ENCODE measurements at regions not wholly inside any gene's neighbourhood (a gene's known extent, or its start where the extent isn't known, plus 50 kb on each side); places are given as distances from the start of the nearest gene placed in this dataset.

DNA sequence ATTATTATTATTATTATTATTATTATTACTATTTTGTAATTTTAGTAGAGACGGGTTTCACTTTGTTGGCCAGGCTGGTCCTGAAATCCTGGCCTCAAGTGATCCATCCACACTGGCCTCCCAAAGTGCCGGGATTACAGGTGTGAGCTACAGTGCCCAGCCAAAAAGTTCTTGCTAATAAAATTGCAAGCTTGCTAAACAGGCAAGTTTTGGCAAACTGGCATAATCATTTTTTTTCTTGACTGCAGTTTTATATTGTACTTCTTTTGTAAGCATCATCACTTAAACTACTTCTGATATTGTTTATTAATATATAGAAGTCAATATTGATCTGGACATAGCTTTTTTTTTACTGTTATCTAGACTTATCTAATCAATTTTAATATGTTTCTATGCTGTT is 536.4 kb downstream of the LRFN5 start:
- DNase-seq = no peak

DNA sequence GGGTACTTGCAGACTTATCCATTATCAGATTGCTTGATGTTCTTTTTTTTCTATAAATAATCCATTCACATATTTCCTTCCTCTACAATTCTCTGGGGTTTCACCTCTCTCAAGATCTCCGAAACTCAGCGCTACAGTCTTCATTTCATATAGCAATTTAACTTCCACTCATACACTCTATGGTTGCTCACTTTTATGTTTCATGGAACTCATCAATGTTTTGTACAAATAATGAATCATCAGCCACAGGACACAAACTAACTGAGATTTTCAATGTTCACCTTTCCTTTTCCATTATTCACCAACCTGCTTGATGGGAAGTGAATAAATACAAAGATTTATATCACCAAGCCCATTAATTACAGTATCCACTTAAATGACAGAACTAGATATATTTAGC is 534.7 kb downstream of the LRFN5 start:
- DNase-seq = no peak

GRCh38 chr14:42140831-42141279 is 534.2 kb downstream of the LRFN5 start:
- DNase-seq = no peak

GRCh38 chr14:42140001-42140400 is 533.3 kb downstream of the LRFN5 start:
- no peak for DNase-seq

GRCh38 chr14:42138406-42138805 is 531.7 kb downstream of the LRFN5 start:
- DNase-seq = no peak

GRCh38 chr14:42130815-42131214 is 524.1 kb downstream of the LRFN5 start:
- DNase-seq = no peak

DNA sequence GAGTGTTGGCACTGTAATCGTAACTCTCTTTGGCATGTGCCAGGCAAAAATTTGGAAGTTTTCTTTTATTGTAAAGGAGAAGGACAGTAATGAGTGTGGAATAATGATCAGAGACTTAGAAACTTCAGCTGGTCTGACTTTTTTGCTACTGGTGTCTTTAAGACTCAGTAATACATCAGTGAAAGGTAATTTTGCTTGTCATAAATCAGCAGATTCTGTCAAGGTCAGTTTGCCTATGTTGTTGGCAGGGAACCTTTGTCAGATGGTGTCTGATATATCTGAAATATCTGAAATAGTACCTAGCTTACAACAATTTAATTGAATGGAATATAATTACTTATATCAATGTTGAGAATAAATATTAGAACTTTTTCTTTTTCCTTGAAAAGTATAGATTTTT is 516.9 kb downstream of the LRFN5 start:
- no peak for DNase-seq

DNA sequence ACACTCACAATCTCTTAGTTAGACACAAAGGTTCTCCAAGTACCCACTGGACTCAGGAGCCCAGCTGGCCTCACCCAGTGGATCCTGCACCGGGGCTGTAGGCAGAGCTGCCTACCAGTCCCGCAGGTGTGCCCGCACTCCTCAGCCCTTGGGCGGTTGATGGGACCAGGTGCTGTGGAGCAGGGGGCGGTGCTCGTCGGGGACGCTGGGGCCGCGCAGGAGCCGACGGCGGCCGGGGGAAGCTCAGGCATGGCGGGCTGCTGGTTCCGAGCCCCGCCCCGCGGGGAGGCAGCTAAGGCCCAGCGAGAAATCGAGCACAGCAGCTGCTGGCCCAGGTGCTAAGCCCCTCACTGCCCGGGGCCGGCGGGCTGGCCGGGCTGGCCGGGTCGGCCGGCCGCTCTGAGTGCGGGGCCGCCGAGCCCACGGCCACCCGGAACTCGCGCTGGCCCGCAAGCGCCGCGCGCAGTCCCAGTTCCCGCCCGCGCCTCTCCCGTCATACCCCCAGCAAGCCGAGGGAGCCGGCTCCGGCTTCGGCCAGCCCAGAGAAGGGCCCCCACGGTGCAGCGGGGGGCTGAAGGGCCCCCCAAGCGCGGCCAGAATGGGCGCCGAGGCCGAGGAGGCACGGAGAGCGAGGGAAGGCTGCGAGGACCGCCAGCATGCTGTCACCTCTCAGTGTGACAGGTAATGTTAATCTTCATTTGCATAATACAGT is 506.8 kb downstream of the LRFN5 start:
- DNase-seq = no peak

DNA sequence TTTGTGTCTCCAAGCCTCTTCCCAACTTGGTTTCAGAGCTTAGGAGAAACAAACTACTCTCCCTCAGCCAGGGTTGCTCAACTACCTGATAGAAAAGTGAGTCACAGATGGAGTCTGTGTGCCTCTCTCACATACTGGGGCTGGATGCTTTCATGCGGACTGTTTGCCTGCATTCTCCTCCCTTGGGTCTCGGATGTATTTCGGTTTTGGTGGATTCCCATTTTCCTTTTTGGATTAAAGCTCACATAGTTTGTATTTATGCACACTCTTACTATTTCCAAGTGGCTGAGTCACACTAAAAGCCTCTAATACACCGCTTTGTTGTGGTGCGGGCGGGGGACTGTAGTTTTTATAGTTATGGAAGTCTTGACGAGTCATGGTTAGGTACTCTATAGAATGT is 505.4 kb downstream of the LRFN5 start:
- no peak for DNase-seq

DNA sequence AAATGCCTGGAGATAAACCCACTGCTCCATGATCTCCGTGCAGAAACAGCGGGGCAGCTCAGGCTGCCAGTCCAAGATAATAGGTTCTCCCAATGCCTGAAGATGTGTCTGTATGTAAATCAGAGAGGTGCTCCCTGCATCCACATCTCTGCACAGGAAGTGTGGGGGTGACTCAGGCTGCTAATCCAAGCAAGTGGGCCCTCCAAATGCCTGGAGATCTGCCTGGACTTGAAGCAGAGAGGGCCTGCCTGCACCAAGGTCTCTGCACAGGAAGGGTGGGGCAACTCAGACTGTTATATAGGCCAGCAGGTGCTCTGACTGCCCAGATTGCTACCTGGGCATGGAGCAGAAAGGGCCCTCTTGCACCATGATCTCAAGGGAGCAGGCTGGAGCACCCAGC is 504.7 kb downstream of the LRFN5 start:
- DNase-seq = no peak

DNA sequence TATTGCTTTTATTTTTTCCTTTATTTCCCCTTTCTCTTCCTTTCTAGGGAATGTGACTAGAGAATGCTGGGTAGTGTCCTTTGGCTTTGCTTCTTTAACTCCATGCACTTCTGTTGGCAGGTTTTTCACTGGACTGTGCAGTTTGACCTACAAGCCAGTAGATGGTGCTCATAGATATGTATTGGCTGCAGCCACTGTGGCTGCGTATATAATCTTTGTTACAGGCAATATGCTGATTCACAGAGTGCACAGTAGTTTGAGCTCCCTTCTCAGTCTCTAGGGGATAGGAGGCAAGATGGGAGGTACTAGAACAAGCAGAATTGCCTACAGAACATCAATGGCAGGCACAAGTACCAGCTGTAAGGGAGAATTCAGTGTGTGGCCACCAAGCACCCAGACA is 503.5 kb downstream of the LRFN5 start:
- peak; percentile 0 for DNase-seq

- DNase-seq = no peak
Observed at GRCh38 chr14:42095155-42095554, 488.5 kb downstream of the LRFN5 start.

DNA sequence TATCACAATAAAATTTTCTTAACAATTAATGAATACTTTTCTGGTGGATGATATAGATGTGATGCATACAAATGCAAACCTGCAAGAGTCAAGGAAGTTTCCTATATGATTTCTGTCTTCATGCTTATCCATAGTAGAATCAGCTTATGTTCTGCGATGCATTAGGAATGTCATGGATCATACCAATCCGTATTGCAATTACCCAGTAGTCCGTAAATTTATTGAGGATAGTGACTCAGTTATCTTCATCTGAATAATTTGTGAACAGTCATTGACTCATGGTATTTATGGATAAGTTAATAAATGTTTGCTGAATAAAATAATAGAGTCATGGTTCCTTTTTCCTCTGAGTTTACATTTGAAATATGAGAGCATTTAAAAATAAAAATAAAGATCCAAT is 483.4 kb downstream of the LRFN5 start:
- no peak for DNase-seq

DNA sequence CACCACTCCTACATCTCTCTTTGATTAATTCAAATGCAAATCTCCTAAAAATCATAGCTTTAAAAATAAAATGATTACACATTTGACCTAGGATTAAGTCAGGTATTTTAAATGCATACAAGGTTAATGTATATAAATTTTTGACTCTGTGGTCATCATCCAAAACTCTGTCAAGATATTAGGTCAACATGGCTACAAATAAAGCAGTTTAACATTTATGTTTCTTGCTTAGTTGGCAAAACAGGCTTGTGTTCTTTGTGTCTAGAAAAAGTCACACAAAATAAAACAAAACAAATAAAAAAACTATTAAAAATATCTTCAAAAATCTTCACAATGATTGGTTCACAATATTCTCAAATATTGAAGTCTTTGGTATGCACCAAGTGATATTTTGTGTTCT is 473.2 kb downstream of the LRFN5 start:
- no peak for DNase-seq

DNA sequence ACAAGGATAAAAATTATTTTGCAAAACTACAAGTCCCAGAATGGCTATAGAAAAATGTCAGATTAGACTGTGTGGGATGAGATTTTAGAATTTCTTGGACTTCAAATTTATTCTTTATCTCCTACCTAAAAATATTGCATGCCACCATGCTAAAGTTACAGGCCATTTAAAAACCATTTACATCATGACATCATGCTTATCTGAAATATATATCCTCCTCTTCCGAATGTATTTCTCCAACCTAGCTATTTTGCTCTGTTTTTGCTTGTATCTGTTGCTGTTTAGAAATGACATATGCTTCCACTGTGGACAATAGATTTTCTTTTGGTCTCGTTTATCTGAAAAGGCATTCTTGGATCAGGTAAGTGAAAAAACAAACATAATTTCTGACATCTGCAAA is 471.7 kb downstream of the LRFN5 start:
- no peak for DNase-seq

DNA sequence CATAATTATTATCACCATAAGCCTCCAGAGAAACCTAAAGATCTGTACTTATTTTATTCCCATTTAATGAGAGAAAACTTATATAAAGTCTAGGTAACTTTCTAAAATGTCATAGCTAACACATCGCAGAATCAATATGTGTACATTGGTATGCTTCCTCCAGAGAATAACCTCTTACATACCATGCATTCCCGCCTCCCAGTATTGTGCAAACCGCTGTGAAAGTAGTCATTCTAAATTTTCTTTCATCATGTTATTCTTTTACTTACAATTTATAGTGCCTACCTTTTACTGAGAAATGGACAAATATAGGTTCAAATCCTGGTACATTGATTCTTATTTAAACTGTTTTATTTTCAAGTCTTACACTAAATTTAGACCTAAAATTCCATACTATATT is 463.4 kb downstream of the LRFN5 start:
- no peak for DNase-seq

GRCh38 chr14:42057111-42057510 is 450.4 kb downstream of the LRFN5 start:
- no peak for DNase-seq

GRCh38 chr14:42047421-42048055 is 440.9 kb downstream of the LRFN5 start:
- no peak for DNase-seq

GRCh38 chr14:42045383-42045782 is 438.7 kb downstream of the LRFN5 start:
- DNase-seq = no peak

GRCh38 chr14:42028607-42029006 is 421.9 kb downstream of the LRFN5 start:
- DNase-seq = no peak

GRCh38 chr14:42027271-42027670 is 420.6 kb downstream of the LRFN5 start:
- DNase-seq = no peak

GRCh38 chr14:42023452-42023851 is 416.8 kb downstream of the LRFN5 start:
- no peak for DNase-seq

GRCh38 chr14:42014301-42014700 is 407.6 kb downstream of the LRFN5 start:
- DNase-seq = no peak

- no peak for DNase-seq
Observed at GRCh38 chr14:42013559-42013958, 406.9 kb downstream of the LRFN5 start.

DNA sequence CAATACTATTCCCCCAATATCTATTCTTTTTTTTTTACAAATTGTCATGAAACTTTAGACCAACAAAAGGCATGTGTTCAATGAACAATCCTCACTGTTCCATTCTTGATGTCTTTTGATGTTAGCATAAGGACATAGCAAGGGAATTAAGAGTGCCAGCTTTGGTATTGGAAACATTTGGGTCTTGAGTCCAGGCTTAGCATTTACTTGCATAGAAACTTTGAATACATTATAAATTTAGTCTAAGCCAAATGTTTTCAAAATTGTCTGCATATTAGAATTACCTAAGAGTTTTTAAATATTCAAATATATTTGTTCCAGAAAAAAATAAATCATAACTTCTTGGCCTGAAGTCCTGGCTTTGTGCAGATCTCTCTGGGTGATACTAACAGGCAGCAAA is 406.5 kb downstream of the LRFN5 start:
- no peak for DNase-seq

All from activated CD4-positive, alpha-beta T cell treated with anti-CD3 and anti-CD28 coated beads, Interleukin-2, Interleukin-6, amounts not matched to agents 100 ng/mL and 50 ng/mL, durations not matched to agents 16 hours and 8 hours (primary cell).